ENCODE measurements at regions not wholly inside any gene's neighbourhood (a gene's known extent, or its start where the extent isn't known, plus 50 kb on each side); places are given as distances from the start of the nearest gene placed in this dataset.
"Not testable (repeated sequence)": the region's sequence is repeated elsewhere in the genome, so short reads cannot be mapped to it uniquely, and the experiment has no call there.

- no peak for FAIRE-seq
- no peak for DNase-seq (ENCODE audit: insufficient read length, low spot score)
Observed at GRCh38 chr2:185473838-185474237, 264.8 kb upstream of the FSIP2 start.

GRCh38 chr2:185475914-185476313 lies 262.7 kb upstream of the FSIP2 start:
- no peak for DNase-seq (ENCODE audit: insufficient read length, low spot score)

GRCh38 chr2:185477452-185477851 lies 261.2 kb upstream of the FSIP2 start:
- DNase-seq (ENCODE audit: insufficient read length, low spot score), result no peak
- no peak for FAIRE-seq

More at GRCh38 chr2:185475914-185476313, 262.7 kb upstream of the FSIP2 start:
- FAIRE-seq, result no peak

- no peak for FAIRE-seq
Observed at GRCh38 chr2:185484602-185485001, 254.0 kb upstream of the FSIP2 start.

GRCh38 chr2:185502351-185502750 lies 236.3 kb upstream of the FSIP2 start:
- FAIRE-seq (no peak), DNase-seq (ENCODE audit: insufficient read length, low spot score) (no peak)

More at GRCh38 chr2:185484602-185485001, 254.0 kb upstream of the FSIP2 start:
- DNase-seq (ENCODE audit: insufficient read length, low spot score), result no peak

- DNase-seq (ENCODE audit: insufficient read length, low spot score) (no peak), FAIRE-seq (no peak)
Observed at GRCh38 chr2:185507719-185508118, 230.9 kb upstream of the FSIP2 start.

- FAIRE-seq (no peak), DNase-seq (ENCODE audit: insufficient read length, low spot score) (no peak)
Observed at GRCh38 chr2:185510060-185510459, 228.5 kb upstream of the FSIP2 start.

- no peak for DNase-seq (ENCODE audit: insufficient read length, low spot score)
- FAIRE-seq, result no peak
Observed at GRCh38 chr2:185511925-185512324, 226.7 kb upstream of the FSIP2 start.

- DNase-seq (ENCODE audit: insufficient read length, low spot score) (no peak), FAIRE-seq (no peak)
Observed at GRCh38 chr2:185522472-185522871, 216.1 kb upstream of the FSIP2 start.

- DNase-seq (ENCODE audit: insufficient read length, low spot score); FAIRE-seq: not testable (repeated sequence)
Observed at GRCh38 chr2:185524242-185524641, 214.4 kb upstream of the FSIP2 start.

- no peak for FAIRE-seq
- no peak for DNase-seq (ENCODE audit: insufficient read length, low spot score)
Observed at GRCh38 chr2:185526161-185526560, 212.4 kb upstream of the FSIP2 start.

- FAIRE-seq (no peak), DNase-seq (ENCODE audit: insufficient read length, low spot score) (no peak)
Observed at GRCh38 chr2:185531721-185532120, 206.9 kb upstream of the FSIP2 start.

GRCh38 chr2:185537689-185538088 lies 200.9 kb upstream of the FSIP2 start:
- DNase-seq (ENCODE audit: insufficient read length, low spot score) (no peak), FAIRE-seq (no peak)

- FAIRE-seq (no peak), DNase-seq (ENCODE audit: insufficient read length, low spot score) (no peak)
Observed at GRCh38 chr2:185567196-185567595, 171.4 kb upstream of the FSIP2 start.

GRCh38 chr2:185567940-185568339 lies 170.7 kb upstream of the FSIP2 start:
- DNase-seq (ENCODE audit: insufficient read length, low spot score) (no peak), FAIRE-seq (no peak)

GRCh38 chr2:185578322-185578721 lies 160.3 kb upstream of the FSIP2 start:
- FAIRE-seq, result no peak
- DNase-seq (ENCODE audit: insufficient read length, low spot score), result no peak

GRCh38 chr2:185583058-185583816 lies 155.4 kb upstream of the FSIP2 start:
- DNase-seq (ENCODE audit: insufficient read length, low spot score) (no peak), FAIRE-seq (no peak)

GRCh38 chr2:185585165-185585564 lies 153.4 kb upstream of the FSIP2 start:
- FAIRE-seq; DNase-seq (ENCODE audit: insufficient read length, low spot score): not testable (repeated sequence)

GRCh38 chr2:185591276-185591675 lies 147.3 kb upstream of the FSIP2 start:
- DNase-seq (ENCODE audit: insufficient read length, low spot score); FAIRE-seq: not testable (repeated sequence)

- FAIRE-seq (no peak), DNase-seq (ENCODE audit: insufficient read length, low spot score) (no peak)
Observed at GRCh38 chr2:185607945-185608344, 130.7 kb upstream of the FSIP2 start.

- FAIRE-seq (no peak), DNase-seq (ENCODE audit: insufficient read length, low spot score) (no peak)
Observed at GRCh38 chr2:185608799-185609198, 129.8 kb upstream of the FSIP2 start.

GRCh38 chr2:185610301-185610700 lies 128.3 kb upstream of the FSIP2 start:
- DNase-seq (ENCODE audit: insufficient read length, low spot score) (no peak), FAIRE-seq (no peak)

GRCh38 chr2:185618625-185619024 lies 120.0 kb upstream of the FSIP2 start:
- DNase-seq (ENCODE audit: insufficient read length, low spot score), result no peak

More at GRCh38 chr2:185618625-185619024, 120.0 kb upstream of the FSIP2 start:
- no peak for FAIRE-seq
